ENCODE measurements at regions not wholly inside any gene's neighbourhood (a gene's known extent, or its start where the extent isn't known, plus 50 kb on each side); places are given as distances from the start of the nearest gene placed in this dataset.
"Not testable (repeated sequence)": the region's sequence is repeated elsewhere in the genome, so short reads cannot be mapped to it uniquely, and the experiment has no call there.

DNA sequence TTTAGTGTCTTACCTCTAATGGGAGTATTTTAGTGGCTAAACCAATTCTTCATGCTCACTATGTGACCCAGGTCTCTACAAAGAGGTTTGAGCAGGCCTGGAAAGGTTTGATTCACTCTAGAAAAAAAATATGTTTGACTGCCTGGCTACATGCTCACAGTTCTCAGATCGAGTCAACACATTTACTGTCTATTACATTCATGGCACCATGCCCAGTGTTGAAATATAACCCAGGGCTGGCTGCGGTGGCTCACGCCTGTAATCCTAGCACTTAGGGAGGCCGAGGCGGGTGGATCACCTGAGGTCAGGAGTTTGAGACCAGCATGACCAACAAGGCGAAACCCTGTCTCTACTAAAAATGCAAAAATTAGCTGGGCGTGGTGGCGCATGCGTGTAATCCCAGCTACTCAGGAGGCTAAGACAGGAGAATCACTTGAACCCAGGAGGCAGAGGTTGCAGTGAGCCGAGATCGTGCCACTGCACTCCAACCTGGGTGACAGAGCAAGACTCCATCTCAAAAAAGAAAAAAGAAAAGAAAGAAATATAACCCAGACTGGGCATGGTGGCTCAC is 543.8 kb downstream of the HAPSTR1 start:
- TF ChIP-seq, protein P1, sequence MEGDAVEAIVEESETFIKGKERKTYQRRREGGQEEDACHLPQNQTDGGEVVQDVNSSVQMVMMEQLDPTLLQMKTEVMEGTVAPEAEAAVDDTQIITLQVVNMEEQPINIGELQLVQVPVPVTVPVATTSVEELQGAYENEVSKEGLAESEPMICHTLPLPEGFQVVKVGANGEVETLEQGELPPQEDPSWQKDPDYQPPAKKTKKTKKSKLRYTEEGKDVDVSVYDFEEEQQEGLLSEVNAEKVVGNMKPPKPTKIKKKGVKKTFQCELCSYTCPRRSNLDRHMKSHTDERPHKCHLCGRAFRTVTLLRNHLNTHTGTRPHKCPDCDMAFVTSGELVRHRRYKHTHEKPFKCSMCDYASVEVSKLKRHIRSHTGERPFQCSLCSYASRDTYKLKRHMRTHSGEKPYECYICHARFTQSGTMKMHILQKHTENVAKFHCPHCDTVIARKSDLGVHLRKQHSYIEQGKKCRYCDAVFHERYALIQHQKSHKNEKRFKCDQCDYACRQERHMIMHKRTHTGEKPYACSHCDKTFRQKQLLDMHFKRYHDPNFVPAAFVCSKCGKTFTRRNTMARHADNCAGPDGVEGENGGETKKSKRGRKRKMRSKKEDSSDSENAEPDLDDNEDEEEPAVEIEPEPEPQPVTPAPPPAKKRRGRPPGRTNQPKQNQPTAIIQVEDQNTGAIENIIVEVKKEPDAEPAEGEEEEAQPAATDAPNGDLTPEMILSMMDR (IDR thresholded peaks at IDR 0.05): not testable (repeated sequence)
- not testable (repeated sequence) for TF ChIP-seq POLR2A, EP300 (IDR thresholded peaks at IDR 0.05)

All from sigmoid colon (tissue), 4 donors.